LNCAP (cell line): ENCODE measurements at regions not wholly inside any gene's neighbourhood (a gene's known extent, or its start where the extent isn't known, plus 50 kb on each side); places are given as distances from the start of the nearest gene placed in this dataset.

ENCODE experiments used
- CTCF ChIP-seq: fragments of 450-650 bp; IDR thresholded peaks from 2 replicates; pipeline ENCODE4 v1.5.1; 2017; ENCODE audit warnings: mild to moderate bottlenecking

GRCh38 chr1:30641572-30642353 lies 81.6 kb downstream of the MATN1 start:
- no peak for TF ChIP-seq CTCF

GRCh38 chr1:30639881-30640452 lies 83.4 kb downstream of the MATN1 start:
- no peak for TF ChIP-seq CTCF

GRCh38 chr1:30638811-30639210 lies 84.6 kb downstream of the MATN1 start:
- no peak for TF ChIP-seq CTCF

GRCh38 chr1:30638086-30638485 lies 85.3 kb downstream of the MATN1 start:
- no peak for TF ChIP-seq CTCF

GRCh38 chr1:30637183-30637980 lies 86.0 kb downstream of the MATN1 start:
- no peak for TF ChIP-seq CTCF

- TF ChIP-seq CTCF: no peak
Observed at GRCh38 chr1:30636621-30637020, 86.8 kb downstream of the MATN1 start.

- no peak for TF ChIP-seq CTCF
Observed at GRCh38 chr1:30635391-30635975, 87.9 kb downstream of the MATN1 start.
